GM23338 (cell line): ENCODE measurements at regions not wholly inside any gene's neighbourhood (a gene's known extent, or its start where the extent isn't known, plus 50 kb on each side); places are given as distances from the start of the nearest gene placed in this dataset.
"Not testable (repeated sequence)": the region's sequence is repeated elsewhere in the genome, so short reads cannot be mapped to it uniquely, and the experiment has no call there.

Experiments
- ATAC-seq: fragments of 200-7000 bp; cut with Tn5 transposase; 3 replicates; pipeline ENCODE4 v1.9.1; 2020
- DNase-seq: peaks from one replicate; pipeline ENCODE4 v3.0.0-alpha.2; 2015; ENCODE audit warnings: low spot score
- H2AFZ ChIP-seq: fragments of 200-600 bp; sonication (generic); 2 replicates; pipeline ENCODE4 v1.8.0; 2016; ENCODE audit warnings: antibody characterized with exemption, mild to moderate bottlenecking, moderate library complexity
- H3F3A ChIP-seq: fragments of 200-600 bp; sonication (generic); replicated peaks from 2 replicates; pipeline ENCODE4 v1.8.0; 2017; ENCODE audit warnings: antibody characterized with exemption, mixed run types, low read depth
- H3K27ac ChIP-seq: fragments of 200-600 bp; sonication (generic); 2 replicates; pipeline ENCODE4 v1.6.1; 2016; ENCODE audit warnings: low read depth
- H3K27me3 ChIP-seq: fragments of 200-600 bp; sonication (generic); 2 replicates; pipeline ENCODE4 v1.8.0; 2016; ENCODE audit warnings: mild to moderate bottlenecking, mixed run types, moderate library complexity; ENCODE audit not compliant: insufficient read depth
- H3K36me3 ChIP-seq: fragments of 200-600 bp; sonication (generic); 2 replicates; pipeline ENCODE4 v1.8.0; 2016; ENCODE audit warnings: mild to moderate bottlenecking; ENCODE audit not compliant: insufficient read depth
- H3K4me1 ChIP-seq: fragments of 200-600 bp; sonication (generic); 2 replicates; pipeline ENCODE4 v1.8.0; 2016; ENCODE audit warnings: mild to moderate bottlenecking, moderate library complexity; ENCODE audit not compliant: insufficient read depth
- H3K4me2 ChIP-seq: fragments of 200-600 bp; sonication (generic); 2 replicates; pipeline ENCODE4 v1.7.1; 2017; ENCODE audit warnings: mixed run types
- H3K4me3 ChIP-seq: fragments of 200-600 bp; sonication (generic); 2 replicates; pipeline ENCODE4 v1.6.1; 2016; ENCODE audit warnings: mixed run types
- H3K79me2 ChIP-seq: fragments of 200-600 bp; sonication (generic); replicated peaks from 2 replicates; pipeline ENCODE4 v1.8.0; 2017; ENCODE audit warnings: mild to moderate bottlenecking; ENCODE audit not compliant: insufficient read depth
- H3K9me2 ChIP-seq: fragments of 200-600 bp; sonication (generic); 2 replicates; pipeline ENCODE4 v1.8.0; 2017; ENCODE audit not compliant: insufficient read depth
- H4K20me1 ChIP-seq: fragments of 200-600 bp; sonication (generic); replicated peaks from 2 replicates; pipeline ENCODE4 v1.8.0; 2017; ENCODE audit warnings: mild to moderate bottlenecking; ENCODE audit not compliant: insufficient read depth
- H3K27ac Mint-ChIP-seq: 2 replicates; pipeline ENCODE4 v1.8.0; 2020; ENCODE audit warnings: inconsistent platforms, mild to moderate bottlenecking, moderate library complexity, mixed read lengths
- H3K27me3 Mint-ChIP-seq: 3 replicates; pipeline ENCODE4 v1.8.0; 2022; ENCODE audit warnings: low read depth, mild to moderate bottlenecking, moderate library complexity, mixed read lengths, inconsistent platforms; ENCODE audit not compliant: insufficient read depth, poor library complexity
- H3K36me3 Mint-ChIP-seq: 3 replicates; pipeline ENCODE4 v1.8.0; 2021; ENCODE audit warnings: low read depth, mild to moderate bottlenecking, inconsistent platforms, moderate library complexity, mixed read lengths
- H3K4me1 Mint-ChIP-seq: 3 replicates; pipeline ENCODE4 v1.8.0; 2020; ENCODE audit warnings: mild to moderate bottlenecking, inconsistent platforms, mixed read lengths
- H3K4me3 Mint-ChIP-seq: 3 replicates; pipeline ENCODE4 v1.8.0; 2021; ENCODE audit warnings: moderate library complexity, mild to moderate bottlenecking, inconsistent platforms, mixed read lengths
- H3K9me3 Mint-ChIP-seq: 3 replicates; pipeline ENCODE4 v1.8.0; 2020; ENCODE audit warnings: moderate library complexity, mild to moderate bottlenecking, inconsistent platforms, mixed read lengths
- ETS1 ChIP-seq: IDR thresholded peaks from 2 replicates; pipeline ENCODE4 v1.6.1; 2016; ENCODE audit warnings: antibody characterized with exemption
- ZNF462 ChIP-seq: fragments of 250-450 bp; sonication (Bioruptor Pico); IDR thresholded peaks from 2 replicates; pipeline ENCODE4 v1.5.0; 2020; ENCODE audit warnings: mild to moderate bottlenecking, moderate library complexity

- TF ChIP-seq ZNF462 (CRISPR knock-in tag) = no peak
- no peak for TF ChIP-seq ETS1
Observed at GRCh38 chr13:50255639-50256038, 240.4 kb downstream of the KCNRG start (continued).

GRCh38 chr13:50256536-50257321, 241.5 kb downstream of the KCNRG start:
- H3K36me3 ChIP-seq, DNase-seq, H3K9me3 Mint-ChIP-seq, H3K27ac ChIP-seq, H3K27ac Mint-ChIP-seq, H3K4me3 ChIP-seq, H4K20me1 ChIP-seq, ATAC-seq, H2AFZ ChIP-seq, H3K4me1 ChIP-seq, H3K9me2 ChIP-seq, H3K79me2 ChIP-seq, H3K4me3 Mint-ChIP-seq, H3K36me3 Mint-ChIP-seq, H3K27me3 ChIP-seq, H3K27me3 Mint-ChIP-seq, H3K4me1 Mint-ChIP-seq, H3F3A ChIP-seq, H3K4me2 ChIP-seq: not testable (repeated sequence)
